NCI-H128 (cell line): ENCODE measurements at regions not wholly inside any gene's neighbourhood (a gene's known extent, or its start where the extent isn't known, plus 50 kb on each side); places are given as distances from the start of the nearest gene placed in this dataset.
A peak's percentile ranks its signal among the peaks of the same experiment; 100 is the strongest.
"Not testable (repeated sequence)": the region's sequence is repeated elsewhere in the genome, so short reads cannot be mapped to it uniquely, and the experiment has no call there.

Experiments used
- DNase-seq: peaks from one replicate; lab custom pipeline; 2025; ENCODE audit not compliant: unreplicated experiment; lab: John Stamatoyannopoulos, UW

- DNase-seq, result no peak
Observed at GRCh38 chr2:194345347-194345746, 1311.7 kb upstream of the SLC39A10 start.

DNA sequence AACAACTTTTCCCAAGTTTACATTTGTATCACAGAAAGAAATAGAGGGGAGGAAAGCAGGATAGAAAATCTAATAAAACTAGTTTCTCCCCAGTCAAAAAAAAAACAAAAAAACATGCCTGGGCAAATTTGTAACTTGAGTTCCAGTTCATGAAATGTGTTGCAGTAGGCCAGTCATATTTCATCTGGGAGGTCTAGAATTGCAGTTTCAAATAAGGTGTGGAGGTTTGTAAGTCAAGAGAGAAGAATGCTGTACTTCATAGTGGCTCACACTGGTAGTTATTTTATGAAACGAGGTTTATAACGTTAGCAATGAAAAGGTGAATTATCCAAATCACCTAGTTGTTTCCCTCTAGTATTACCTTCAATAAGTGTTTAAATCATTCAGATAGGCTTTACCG is 1313.9 kb upstream of the SLC39A10 start:
- no peak for DNase-seq

DNA sequence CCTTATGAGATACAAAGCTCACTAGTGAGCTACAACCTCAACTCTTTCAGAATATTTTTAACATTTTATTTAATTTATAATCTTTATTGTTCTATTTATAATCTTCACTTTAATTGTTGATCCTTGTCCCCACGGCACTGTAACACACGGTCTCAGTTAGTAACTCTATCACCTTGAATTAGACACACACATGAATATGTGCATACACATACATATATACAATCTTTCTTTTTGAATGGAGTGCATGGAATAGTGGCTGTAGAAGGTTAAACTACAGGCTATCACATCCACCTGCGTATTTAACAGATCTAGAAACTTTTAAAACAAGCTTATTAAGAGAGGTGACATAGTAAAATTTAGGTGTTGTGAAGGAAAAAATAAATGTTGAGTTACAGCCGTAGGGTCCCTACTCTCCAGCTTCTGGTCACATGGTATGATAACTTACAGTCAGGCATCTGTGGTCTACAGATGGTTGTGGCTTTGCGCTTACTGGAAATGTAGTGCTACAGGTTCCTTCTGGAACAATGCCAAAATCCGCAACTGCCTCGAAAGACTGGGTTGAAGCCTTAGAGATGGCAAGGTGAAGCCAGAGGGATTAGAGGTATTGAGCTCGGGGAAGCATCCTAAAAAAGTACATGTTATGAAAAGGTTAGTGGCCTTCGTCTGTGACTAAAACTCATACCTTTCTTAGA is 1324.1 kb upstream of the SLC39A10 start:
- DNase-seq, result no peak

DNA sequence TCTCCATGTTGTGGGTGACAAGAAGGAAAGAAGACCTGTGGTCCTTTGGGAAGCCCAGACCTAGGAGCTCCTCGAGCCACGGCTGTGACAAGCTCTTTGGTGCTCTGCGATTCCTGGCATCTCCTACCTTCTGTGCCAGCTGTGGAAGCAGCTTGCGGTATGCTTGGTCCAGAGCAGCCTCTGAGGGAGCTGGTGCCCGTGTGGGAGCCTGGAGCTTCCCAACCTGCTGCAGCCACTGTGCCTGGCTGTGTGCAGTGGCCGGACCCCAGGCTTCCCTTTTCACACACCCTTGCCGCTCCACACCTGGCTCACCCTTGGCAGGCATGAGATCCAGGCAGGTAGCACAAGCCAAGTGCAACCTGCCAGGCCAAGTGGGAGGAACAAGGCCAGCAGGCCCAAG is 1328.6 kb upstream of the SLC39A10 start:
- no peak for DNase-seq

- no peak for DNase-seq
Observed at GRCh38 chr2:194327196-194327888, 1329.7 kb upstream of the SLC39A10 start.

DNA sequence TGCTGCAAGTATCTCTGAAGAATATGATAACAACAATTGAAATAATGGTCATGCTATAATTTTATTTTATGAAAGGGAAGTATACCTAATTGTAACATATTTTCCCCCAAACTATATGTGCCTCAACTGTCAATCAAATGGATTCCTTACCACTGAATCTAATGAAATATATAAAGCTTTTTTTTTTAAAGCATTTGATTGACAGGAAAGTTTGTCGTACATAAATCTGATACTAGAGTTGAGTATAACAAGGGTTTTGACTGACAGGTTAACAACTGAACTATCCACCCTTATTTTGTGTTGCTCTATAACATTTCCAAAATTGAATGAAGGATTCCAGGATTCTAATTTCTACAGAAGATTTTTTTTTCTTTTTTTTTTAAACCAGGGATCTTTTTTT is 1333.3 kb upstream of the SLC39A10 start:
- DNase-seq, result no peak

DNA sequence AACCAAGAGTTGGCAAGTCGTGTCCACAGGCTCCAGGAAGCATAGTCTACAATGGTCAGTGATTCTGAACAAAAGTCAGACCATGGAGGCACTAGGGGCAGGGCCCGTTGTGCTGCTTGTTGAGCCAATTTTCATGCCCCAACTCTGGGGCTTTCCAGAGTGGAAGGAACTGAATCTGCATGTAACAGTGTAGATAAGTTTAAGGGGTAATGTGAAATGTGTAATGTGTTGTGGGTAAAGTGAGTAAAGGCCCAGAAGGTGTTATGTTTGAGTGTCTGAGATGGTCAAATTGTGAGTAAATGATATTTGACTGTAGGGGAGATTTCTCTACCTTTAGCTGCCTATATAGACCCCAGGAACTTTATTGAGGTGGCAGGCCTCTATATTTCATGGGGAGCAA is 1336.5 kb upstream of the SLC39A10 start:
- no peak for DNase-seq

- no peak for DNase-seq
Observed at GRCh38 chr2:194319222-194319992, 1337.6 kb upstream of the SLC39A10 start.

GRCh38 chr2:194314042-194314441 is 1343.0 kb upstream of the SLC39A10 start:
- no peak for DNase-seq

- DNase-seq, result no peak
Observed at GRCh38 chr2:194304191-194304590, 1352.8 kb upstream of the SLC39A10 start.

- peak; percentile 18 for DNase-seq
Observed at GRCh38 chr2:194301946-194302345, 1355.1 kb upstream of the SLC39A10 start.

GRCh38 chr2:194294156-194294555 is 1362.9 kb upstream of the SLC39A10 start:
- no peak for DNase-seq

GRCh38 chr2:194291104-194291503 is 1365.9 kb upstream of the SLC39A10 start:
- DNase-seq, result no peak

DNA sequence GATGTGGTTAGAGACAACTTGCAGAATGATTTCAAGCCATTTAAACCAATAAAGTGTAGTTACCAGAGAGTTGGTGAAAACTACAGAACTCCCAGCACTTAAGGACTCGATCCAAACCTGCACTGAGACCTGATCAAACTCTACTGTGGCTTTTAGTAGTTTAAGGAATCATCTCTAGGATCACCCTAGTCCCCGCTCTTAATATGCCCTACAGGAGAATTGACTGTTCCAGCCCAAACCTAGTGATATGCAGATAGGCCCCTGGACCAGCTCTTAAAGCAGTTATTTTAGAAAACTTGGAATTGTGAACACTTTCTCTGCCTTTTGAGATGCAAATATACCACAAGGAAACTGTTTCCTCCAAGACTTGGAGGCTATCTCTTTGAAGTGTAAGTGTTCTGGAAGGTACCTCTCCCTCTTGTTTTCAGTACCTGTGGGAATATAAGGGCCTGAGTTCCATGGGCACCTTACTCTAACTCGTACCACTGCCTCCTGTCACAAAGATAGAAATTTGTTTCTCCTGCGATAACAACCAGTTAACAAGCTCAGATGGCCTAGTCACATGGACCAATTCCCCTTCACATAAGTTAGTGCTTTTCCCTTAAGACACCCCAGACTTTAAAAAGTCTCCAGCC is 1367.2 kb upstream of the SLC39A10 start:
- no peak for DNase-seq

- not testable (repeated sequence) for DNase-seq
Observed at GRCh38 chr2:194276667-194277066, 1380.4 kb upstream of the SLC39A10 start.

- no peak for DNase-seq
Observed at GRCh38 chr2:194271293-194271961, 1385.6 kb upstream of the SLC39A10 start.

DNA sequence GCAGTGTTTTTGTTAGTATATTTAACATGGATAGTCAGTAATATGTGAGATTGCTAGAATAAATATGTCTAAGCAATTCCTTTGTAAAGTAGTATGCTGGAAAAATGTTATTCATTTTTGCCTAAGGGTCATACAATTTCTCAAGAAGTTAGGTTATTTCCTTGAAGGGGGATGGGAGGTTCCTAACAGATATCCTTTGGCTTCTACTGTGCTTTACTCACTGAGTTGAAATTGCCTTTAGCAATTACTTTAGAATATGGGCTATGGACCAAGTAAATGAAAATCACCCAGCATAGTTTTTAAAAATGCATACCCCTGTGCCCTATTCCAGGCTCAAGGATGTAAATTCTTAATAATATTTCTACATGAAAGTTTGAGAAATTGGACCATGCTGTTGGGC is 1386.4 kb upstream of the SLC39A10 start:
- no peak for DNase-seq

GRCh38 chr2:194264586-194264985 is 1392.4 kb upstream of the SLC39A10 start:
- DNase-seq, result no peak

DNA sequence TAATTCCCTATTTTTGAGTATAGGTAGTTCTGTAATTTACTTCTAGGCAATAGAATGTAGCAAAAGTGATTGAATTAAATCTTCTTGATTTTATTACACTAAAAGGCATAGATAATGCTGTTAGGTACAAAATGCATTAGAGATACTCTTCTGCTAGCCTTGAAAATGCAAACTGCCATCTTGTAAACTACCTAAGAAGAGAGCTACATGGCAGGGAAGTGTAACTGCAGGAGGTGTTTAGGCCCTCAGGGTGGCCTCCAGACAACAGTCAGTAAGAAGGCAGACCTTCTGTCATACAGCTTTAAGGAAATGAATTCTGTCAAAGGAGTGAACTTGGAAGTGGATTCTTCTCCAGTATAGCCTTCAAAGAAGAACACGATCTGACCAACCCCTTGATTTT is 1396.8 kb upstream of the SLC39A10 start:
- DNase-seq, result no peak

DNA sequence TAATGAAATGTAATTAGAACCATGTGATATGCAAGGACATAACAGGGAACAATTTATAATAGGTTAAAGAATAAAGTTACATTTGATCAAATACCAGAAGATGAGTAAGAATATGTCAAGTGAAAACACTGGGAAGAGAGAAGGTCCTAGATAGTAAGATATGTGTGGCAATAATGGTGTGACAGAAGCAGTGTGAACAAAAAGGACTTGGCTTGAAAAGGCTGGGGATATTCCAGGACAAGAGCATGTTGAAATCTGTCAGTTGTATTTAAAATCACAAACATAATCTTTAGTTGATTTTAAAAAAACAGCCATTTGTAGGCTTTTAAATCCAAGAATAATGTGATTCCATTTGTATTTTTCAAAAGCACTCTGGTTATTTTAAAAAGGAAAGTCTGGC is 1399.9 kb upstream of the SLC39A10 start:
- DNase-seq, result no peak
